Hepatocyte (in vitro differentiated cells): ENCODE measurements at regions not wholly inside any gene's neighbourhood (a gene's known extent, or its start where the extent isn't known, plus 50 kb on each side); places are given as distances from the start of the nearest gene placed in this dataset.

ENCODE experiments used
- CTCF ChIP-seq: fragments of 200-600 bp; sonication (generic); IDR thresholded peaks from 2 replicates; pipeline ENCODE4 v1.5.1; 2016; ENCODE audit warnings: antibody characterized with exemption, mild to moderate bottlenecking; ENCODE audit not compliant: poor library complexity
- EZH2 ChIP-seq: fragments of 200-600 bp; sonication (generic); IDR thresholded peaks from 2 replicates; pipeline ENCODE4 v1.6.1; 2016; ENCODE audit warnings: antibody characterized with exemption, mild to moderate bottlenecking, borderline replicate concordance
- EZH2phosphoT487 ChIP-seq: fragments of 200-600 bp; sonication (generic); IDR thresholded peaks from one replicate; pipeline ENCODE4 v1.6.1; 2018; ENCODE audit warnings: antibody characterized with exemption, mild to moderate bottlenecking, low read depth, moderate library complexity; ENCODE audit not compliant: unreplicated experiment, severe bottlenecking

DNA sequence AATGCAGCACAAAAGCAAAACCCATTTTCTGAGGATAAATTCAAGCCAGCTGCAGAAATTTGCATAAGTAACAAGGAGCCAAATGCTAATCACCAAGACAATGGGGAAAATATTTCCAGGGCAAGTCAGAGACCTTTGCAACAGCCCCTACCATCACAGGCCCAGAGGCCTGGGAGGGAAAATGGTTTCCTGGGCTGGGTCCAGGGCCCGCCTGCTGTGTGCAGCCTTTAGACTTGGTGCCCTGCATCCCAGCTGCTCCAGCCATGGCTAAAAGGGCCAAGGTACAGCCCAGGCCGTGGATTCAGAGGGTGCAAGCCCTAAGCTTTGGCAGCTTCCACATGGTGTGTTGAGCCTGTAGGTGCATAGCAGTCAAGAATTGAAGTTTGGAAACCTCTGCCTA lies 309.5 kb upstream of the SGCG start:
- TF ChIP-seq CTCF (no peak), EZH2phosphoT487 (no peak), EZH2 (no peak)
